GM03348 (cell line): ENCODE measurements at regions not wholly inside any gene's neighbourhood (a gene's known extent, or its start where the extent isn't known, plus 50 kb on each side); places are given as distances from the start of the nearest gene placed in this dataset.
"Not testable (repeated sequence)": the region's sequence is repeated elsewhere in the genome, so short reads cannot be mapped to it uniquely, and the experiment has no call there.

Source experiments
- DNase-seq: peaks from one replicate; pipeline ENCODE4 v3.0.0; 2012; ENCODE audit warnings: low spot score

DNA sequence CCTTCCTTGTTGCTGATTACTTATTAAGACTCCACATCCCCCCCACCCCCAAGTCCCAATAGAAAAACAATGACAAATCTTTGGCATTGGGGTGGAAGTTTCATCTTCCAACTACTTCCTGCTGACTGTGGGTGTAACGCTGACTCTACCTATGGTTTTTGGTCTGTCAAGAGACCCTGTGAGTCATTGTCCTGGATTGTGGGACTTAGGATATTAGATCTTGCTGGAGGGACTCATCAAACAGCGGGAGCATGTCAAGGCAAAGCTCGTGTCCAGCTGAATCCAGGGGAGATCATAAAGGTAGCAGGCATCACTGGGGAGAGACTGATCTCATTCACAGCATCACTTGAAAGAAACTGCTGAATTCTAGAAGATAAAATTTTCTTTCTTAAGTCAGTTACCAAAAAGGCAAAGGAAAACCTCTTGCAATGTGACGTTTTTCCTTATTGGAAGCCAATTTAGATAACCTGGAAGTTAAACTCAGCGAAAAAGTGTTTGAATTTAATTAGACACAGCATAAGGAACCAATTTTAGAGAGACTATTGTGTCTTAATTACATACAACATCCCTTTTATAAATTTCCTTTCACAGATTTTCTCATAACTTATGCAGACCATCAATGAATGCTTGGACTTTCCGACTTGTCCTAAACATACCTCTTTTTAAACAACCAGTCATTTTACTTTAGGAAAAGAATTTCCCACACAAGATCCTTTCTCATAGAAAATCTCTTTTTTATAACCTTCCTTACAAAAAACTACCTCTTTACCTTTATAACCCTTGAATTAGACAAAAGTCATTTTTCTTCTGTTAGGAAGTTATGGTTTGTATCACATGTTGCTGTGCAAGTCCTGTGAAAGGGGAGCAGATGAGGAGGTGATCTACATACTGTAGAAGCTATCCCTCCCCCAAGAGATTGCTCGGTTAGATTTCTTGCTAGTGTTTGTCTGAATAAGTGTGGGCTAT, 94.6 kb upstream of the SCAF11 start:
- no peak for DNase-seq

DNA sequence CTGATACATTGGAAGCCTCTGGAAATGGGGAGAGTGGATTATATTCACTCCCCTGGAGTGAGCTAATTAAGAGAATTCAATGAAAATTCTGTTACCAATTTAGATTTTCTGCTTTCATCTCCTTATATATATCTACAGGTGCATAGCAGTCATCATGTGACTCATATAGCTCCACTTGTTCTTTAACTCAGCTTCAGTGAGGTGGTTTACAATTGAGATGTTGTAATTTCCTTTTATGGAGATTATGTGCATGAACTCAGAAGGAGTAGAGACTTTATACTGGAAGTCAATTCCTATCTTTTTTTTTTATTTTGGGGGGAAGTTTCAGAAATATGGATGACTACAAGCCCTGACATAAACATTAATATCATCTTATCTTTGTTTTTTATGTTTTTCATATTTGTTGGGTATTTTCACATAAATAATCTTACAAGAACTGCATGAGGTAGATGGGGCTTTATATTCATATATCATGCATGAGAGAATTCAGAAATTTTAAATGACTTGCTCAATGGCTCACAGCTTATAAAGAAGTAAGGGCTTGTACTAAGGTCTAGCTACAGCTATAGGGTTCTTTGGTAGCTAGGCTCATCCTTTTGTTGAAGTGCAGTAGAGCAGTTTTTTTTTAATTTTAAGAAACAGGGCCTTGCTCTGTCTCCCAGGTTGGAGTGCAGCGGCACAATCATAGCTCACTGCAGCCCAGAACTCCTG, 92.3 kb upstream of the SCAF11 start:
- no peak for DNase-seq

DNA sequence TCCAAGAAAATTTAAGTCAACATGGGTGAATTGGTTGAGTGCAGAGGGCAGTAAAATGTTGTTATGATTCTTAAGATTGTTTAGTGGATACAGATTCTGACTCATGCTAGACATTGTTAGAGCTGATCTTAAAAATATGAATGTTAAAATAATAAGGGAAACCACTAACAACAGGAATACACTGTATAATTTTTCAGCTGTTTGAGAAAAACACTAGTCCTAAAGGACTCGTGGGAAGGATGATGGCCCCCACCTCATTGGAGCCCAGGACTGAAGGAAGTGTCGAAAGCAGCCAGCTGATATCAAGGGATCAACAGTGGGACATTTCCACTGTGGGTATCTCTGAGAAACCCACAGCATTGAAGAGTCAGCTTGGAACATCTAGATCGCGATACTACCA, 82.9 kb upstream of the SCAF11 start:
- peak; percentile 7 for DNase-seq

DNA sequence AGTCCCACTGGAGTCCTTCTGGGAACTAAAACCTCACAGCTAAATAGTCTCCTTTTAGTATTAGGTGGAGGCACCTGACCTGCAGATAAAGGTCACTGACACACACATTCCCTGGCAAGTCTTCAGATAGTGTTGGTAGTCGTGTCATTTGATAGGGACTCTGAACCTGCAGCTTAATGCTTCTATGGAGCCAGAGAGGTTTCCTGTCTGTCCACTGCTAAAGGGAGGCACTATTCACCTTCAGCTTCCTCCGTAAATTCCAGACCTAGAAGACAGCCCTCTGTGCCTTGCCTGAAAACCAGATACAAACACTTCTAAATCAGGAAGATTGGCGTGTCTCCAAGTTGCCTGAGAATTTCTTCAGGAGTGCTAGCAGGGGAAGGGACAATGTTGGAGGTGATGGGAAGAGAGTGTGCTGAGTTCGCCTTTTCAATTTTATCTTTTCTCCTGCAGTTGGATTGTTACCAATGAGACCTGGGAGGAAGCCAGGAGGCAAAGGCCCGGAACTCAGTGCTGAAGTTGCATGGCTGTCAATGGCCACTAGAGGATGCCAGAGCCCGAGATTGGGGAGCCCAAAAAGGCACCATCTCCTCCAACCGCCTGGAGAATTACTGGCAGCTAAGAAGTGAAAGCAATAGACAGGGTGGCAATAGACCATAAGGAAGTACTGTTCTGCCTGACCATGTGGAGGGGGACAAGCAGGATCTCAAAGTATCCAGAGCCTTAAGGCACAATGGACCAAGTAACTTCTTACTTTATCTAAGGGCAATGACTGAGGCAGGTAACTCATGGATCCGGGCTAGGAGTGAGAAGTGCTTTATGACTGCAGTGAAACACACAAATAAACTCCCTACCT, 81.6 kb upstream of the SCAF11 start:
- DNase-seq, result peak; percentile 87

- DNase-seq, result no peak
Measured at GRCh38 chr12:46071335-46071734, 81.0 kb upstream of the SCAF11 start.

GRCh38 chr12:46067094-46067493, 76.7 kb upstream of the SCAF11 start:
- DNase-seq, result no peak

DNA sequence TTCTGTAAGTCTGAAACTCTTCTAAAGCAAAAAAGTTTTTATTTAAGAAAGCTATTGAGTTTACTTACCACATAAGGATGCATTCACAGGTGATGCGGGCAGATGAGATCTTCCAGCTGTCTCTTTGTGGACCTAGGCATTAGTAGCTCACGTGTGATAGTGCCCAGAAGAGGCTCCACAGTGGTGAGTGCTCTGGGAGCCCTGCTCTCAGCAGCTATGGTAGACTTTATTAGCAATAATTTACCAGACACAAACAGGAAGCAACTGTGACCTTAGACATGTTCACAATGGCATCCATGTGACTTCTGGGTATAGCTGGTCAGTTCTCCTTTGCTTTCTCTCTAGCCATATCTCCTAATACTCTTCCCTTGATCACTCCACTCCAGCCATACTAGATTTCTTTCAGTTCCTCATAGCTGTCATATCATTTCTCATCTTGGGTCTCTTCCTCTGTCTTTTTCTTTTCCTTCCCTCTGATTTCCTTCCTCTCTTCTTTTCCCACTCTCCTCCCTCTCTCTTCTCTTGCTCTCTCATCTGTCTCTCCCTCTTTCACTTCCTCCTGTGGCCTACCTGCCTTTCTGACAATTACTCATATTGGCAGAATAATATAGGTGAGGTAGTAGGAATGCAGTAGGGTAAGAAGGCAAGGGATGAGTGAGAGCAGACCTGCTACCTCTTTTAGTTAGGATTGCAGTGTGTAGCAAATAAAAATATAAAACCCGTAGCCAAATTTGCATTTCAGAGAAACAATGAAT, 75.2 kb upstream of the SCAF11 start:
- no peak for DNase-seq

DNA sequence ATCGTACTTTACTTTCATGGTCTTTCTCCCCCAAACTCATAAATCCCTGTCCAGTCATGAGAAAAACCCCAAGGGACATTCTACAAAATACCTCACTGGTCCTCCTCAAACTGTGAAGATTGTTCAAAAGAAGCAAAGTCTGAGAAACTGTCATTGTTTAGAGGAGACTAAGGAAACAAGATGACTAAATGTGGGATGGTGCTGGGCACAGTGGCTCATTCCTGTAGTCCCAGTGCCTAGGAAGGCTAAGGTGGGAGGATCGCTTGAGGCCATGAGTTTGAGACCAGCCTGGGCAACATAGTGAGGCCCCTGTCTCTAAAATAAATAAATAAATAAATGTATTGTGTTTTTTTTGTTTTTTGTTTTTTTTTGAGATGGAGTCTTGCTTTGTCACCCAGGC, 74.2 kb upstream of the SCAF11 start:
- DNase-seq, result no peak

DNA sequence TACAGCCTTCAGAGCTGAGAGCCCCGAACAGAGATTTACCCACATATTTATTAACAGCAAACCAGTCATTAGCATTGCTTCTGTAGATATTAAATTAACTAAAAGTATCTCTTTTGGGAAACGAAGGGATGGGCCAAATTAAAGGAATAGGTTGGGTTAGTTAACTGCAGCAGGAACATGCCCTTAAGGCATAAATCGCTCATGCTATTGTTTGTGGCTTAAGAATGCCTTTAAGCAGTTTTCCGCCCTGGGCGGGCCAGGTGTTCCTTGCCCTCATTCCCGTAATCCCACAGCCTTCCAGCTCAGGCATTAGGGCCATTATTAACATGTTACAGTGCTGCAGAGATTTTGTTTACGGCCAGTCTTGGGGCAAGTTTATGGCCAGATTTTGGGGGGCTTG, 68.3 kb upstream of the SCAF11 start:
- not testable (repeated sequence) for DNase-seq

- DNase-seq, result no peak
Measured at GRCh38 chr12:46050805-46051204, 60.4 kb upstream of the SCAF11 start.

DNA sequence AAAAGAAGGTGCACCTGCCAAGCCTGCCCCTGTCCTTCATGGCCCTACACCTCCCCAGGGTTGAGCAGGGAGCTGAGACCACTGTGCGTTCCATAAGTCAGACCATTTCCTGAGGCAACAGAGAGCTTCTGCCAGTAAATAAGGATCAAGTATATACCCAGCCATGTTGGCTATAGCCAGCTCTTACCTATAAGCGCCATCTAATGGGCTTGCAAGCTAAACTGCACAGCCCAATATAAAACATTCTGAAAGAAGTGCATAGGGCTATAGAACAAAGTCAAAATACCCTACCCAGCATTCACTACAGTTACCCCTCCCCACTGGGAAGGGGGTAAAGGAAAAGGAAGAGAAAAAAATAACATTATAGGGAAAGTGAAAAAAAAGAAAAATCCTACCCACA, 59.3 kb upstream of the SCAF11 start:
- DNase-seq, result no peak

DNA sequence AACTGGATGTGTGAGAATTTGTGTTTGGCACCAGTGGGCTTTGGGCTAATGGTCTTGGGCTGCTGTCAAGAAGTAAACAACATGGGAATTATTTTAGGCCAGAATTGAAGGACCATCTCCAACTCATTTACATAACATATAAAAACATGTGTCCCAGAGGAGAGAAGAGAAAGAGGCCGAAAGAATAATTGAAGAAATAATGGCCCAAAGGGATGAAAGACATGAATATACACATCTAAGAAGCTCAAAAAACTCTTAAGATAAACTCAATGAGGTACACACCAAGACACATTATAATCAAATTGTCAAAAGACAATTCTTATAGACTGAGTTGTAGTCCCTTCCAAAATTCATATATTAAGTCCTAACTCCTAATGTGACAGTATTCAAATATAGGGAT, 56.1 kb upstream of the SCAF11 start:
- no peak for DNase-seq

GRCh38 chr12:46043972-46044520, 53.7 kb upstream of the SCAF11 start:
- no peak for DNase-seq
